H1 (cell line): ENCODE measurements at regions not wholly inside any gene's neighbourhood (a gene's known extent, or its start where the extent isn't known, plus 50 kb on each side); places are given as distances from the start of the nearest gene placed in this dataset.

Source experiments
- CTCF ChIA-PET: fragments of 300-600 bp; sonication (Branson Sonifier 250); formaldehyde crosslinking; loops from one replicate; lab custom pipeline; 2021; ENCODE audit not compliant: partially characterized antibody; lab: Charles Lee
- POLR2A ChIA-PET: fragments of 300-600 bp; sonication (Branson Sonifier 250); formaldehyde crosslinking; loops from one replicate; lab custom pipeline; 2021; ENCODE audit warnings: inconsistent platforms; ENCODE audit not compliant: partially characterized antibody; lab: Charles Lee
- DNase-seq, 2 experiments: peaks; one replicate each; pipeline versions ENCODE4 v3.0.0 to v3.0.0-alpha.2; 2010 to 2022; ENCODE audit warnings: low spot score in 2 of 2, low read depth in 1 of 2, mixed read lengths in 1 of 2
- FAIRE-seq: peaks from 2 replicates; lab custom pipeline; 2011; peaks lifted over from hg19 to GRCh38; lab: Jason Lieb, UNC
- H2AFZ ChIP-seq: 2 replicates; pipeline ENCODE4 v1.8.1; 2012; ENCODE audit warnings: low read length, inconsistent platforms
- H2AK5ac ChIP-seq: 2 replicates; pipeline ENCODE4 v1.6.1; 2013; ENCODE audit warnings: low read depth, low read length
- H2BK120ac ChIP-seq: replicated peaks from 2 replicates; pipeline ENCODE3; 2013; ENCODE audit warnings: low read depth, low read length, inconsistent platforms
- H2BK12ac ChIP-seq: 2 replicates; pipeline ENCODE4 v1.6.1; 2013; ENCODE audit warnings: low read depth, low read length
- H2BK15ac ChIP-seq: 2 replicates; pipeline ENCODE4 v1.6.1; 2013; ENCODE audit warnings: low read length
- H2BK20ac ChIP-seq: 2 replicates; pipeline ENCODE4 v1.6.1; 2013; ENCODE audit warnings: low read length
- H2BK5ac ChIP-seq: 2 replicates; pipeline ENCODE4 v1.6.1; 2013; ENCODE audit warnings: low read depth, low read length
- H3K14ac ChIP-seq: 2 replicates; pipeline ENCODE4 v1.6.1; 2013; ENCODE audit warnings: inconsistent platforms; ENCODE audit not compliant: insufficient read length
- H3K18ac ChIP-seq: 2 replicates; pipeline ENCODE4 v1.6.1; 2013; ENCODE audit warnings: low read length; ENCODE audit errors: extremely low read depth
- H3K23ac ChIP-seq: 2 replicates; pipeline ENCODE4 v1.6.1; 2013; ENCODE audit warnings: inconsistent platforms; ENCODE audit not compliant: insufficient read length
- H3K23me2 ChIP-seq: 2 replicates; pipeline ENCODE4 v1.6.1; 2013; ENCODE audit warnings: low read depth, low read length
- H3K27ac ChIP-seq: 2 replicates; pipeline ENCODE4 v1.6.1; 2011; ENCODE audit warnings: low read depth, low read length, inconsistent platforms
- H3K27me3 ChIP-seq, 4 experiments: replicated peaks in 1 of 4; 1 replicate in 1 of 4; 2 replicates in 3 of 4; pipeline versions ENCODE4 v1.6.1 to v1.8.1; 2011 to 2013; ENCODE audit warnings: low read length in 3 of 4, mild to moderate bottlenecking in 3 of 4, inconsistent platforms in 2 of 4, mixed read lengths in 2 of 4, moderate library complexity in 1 of 4; ENCODE audit not compliant: control insufficient read depth in 3 of 4, insufficient read depth in 3 of 4; ENCODE audit errors: extremely low read depth in 1 of 4
- H3K36me3 ChIP-seq, 4 experiments: 2 replicates each; pipeline versions ENCODE4 v1.6.1 to v1.8.1; 2011 to 2013; ENCODE audit warnings: mild to moderate bottlenecking in 4 of 4, low read length in 3 of 4, moderate library complexity in 2 of 4, control low read depth in 1 of 4, inconsistent platforms in 1 of 4; ENCODE audit not compliant: insufficient read depth in 4 of 4, control insufficient read depth in 2 of 4
- H3K4ac ChIP-seq: replicated peaks from 2 replicates; pipeline ENCODE3; 2013; ENCODE audit warnings: low read length, low read depth, mixed read lengths, inconsistent platforms; ENCODE audit not compliant: insufficient read length
- H3K4me1 ChIP-seq, 4 experiments: replicated peaks in 1 of 4; 1 replicate in 1 of 4; 2 replicates in 3 of 4; pipeline versions ENCODE4 v1.6.1 to v1.8.1; 2011 to 2013; ENCODE audit warnings: low read length in 3 of 4, inconsistent platforms in 2 of 4, mixed read lengths in 1 of 4; ENCODE audit not compliant: insufficient read depth in 4 of 4, control insufficient read depth in 3 of 4
- H3K4me2 ChIP-seq, 2 experiments: 2 replicates each; pipeline versions ENCODE4 v1.6.1 to v1.8.1; 2011 to 2013; ENCODE audit warnings: low read depth in 2 of 2, low read length in 2 of 2, control low read depth in 1 of 2, inconsistent platforms in 1 of 2, mild to moderate bottlenecking in 1 of 2; ENCODE audit not compliant: insufficient read depth in 1 of 2
- H3K4me3 ChIP-seq, 4 experiments: fragments of 200-600, 300-600 bp in 1 of 4; sonication (generic), shearing (Covaris generic), sonication (Bioruptor Twin) in 1 of 4; 2 replicates each; pipeline versions ENCODE4 v1.5.1 to v1.8.1; 2011 to 2016; ENCODE audit warnings: low read length in 4 of 4, low read depth in 3 of 4, control low read depth in 2 of 4, inconsistent platforms in 2 of 4, mild to moderate bottlenecking in 2 of 4, mixed read lengths in 1 of 4, moderate library complexity in 1 of 4; ENCODE audit not compliant: insufficient read depth in 2 of 4; ENCODE audit errors: extremely low read depth in 1 of 4
- H3K56ac ChIP-seq: replicated peaks from 2 replicates; pipeline ENCODE3; 2013; ENCODE audit warnings: low read depth, mild to moderate bottlenecking, mixed read lengths, low read length, inconsistent platforms; ENCODE audit not compliant: insufficient read length
- H3K79me1 ChIP-seq: 2 replicates; pipeline ENCODE4 v1.6.1; 2013; ENCODE audit warnings: low read depth, low read length, control low read depth
- H3K79me2 ChIP-seq, 2 experiments: 2 replicates each; pipeline versions ENCODE4 v1.6.1 to v1.8.1; 2012 to 2013; ENCODE audit warnings: low read length in 2 of 2, mild to moderate bottlenecking in 2 of 2, inconsistent platforms in 1 of 2; ENCODE audit not compliant: insufficient read depth in 2 of 2, control insufficient read depth in 1 of 2
- H3K9ac ChIP-seq, 4 experiments: replicated peaks in 1 of 4; 1 replicate in 1 of 4; 2 replicates in 3 of 4; pipeline versions ENCODE4 v1.6.1 to v1.8.1; 2011 to 2013; ENCODE audit warnings: low read depth in 3 of 4, low read length in 3 of 4, control low read depth in 2 of 4, mild to moderate bottlenecking in 2 of 4, moderate library complexity in 2 of 4, inconsistent platforms in 1 of 4; ENCODE audit errors: extremely low read depth in 1 of 4
- H3K9me3 ChIP-seq, 2 experiments: 2 replicates each; pipeline versions ENCODE4 v1.6.1 to v1.8.1; 2012 to 2013; ENCODE audit warnings: mild to moderate bottlenecking in 2 of 2, moderate library complexity in 2 of 2, control low read depth in 1 of 2, inconsistent platforms in 1 of 2, low read depth in 1 of 2, low read length in 1 of 2, mixed read lengths in 1 of 2; ENCODE audit not compliant: insufficient read depth in 2 of 2
- H4K20me1 ChIP-seq, 2 experiments: replicated peaks in 1 of 2; 2 replicates each; pipeline versions ENCODE3 to v1.8.1; 2011 to 2013; ENCODE audit warnings: inconsistent platforms in 2 of 2, low read length in 2 of 2, mild to moderate bottlenecking in 1 of 2; ENCODE audit not compliant: insufficient read depth in 2 of 2, control insufficient read depth in 1 of 2
- H4K5ac ChIP-seq: 2 replicates; pipeline ENCODE4 v1.6.1; 2013; ENCODE audit warnings: low read length, low read depth, mixed read lengths, inconsistent platforms; ENCODE audit not compliant: insufficient read length
- H4K8ac ChIP-seq: 2 replicates; pipeline ENCODE4 v1.8.0; 2013; ENCODE audit warnings: mild to moderate bottlenecking, moderate library complexity, low read length, inconsistent platforms; ENCODE audit not compliant: insufficient read depth; ENCODE audit errors: extremely low read depth
- H4K91ac ChIP-seq: replicated peaks from 2 replicates; pipeline ENCODE3; 2013; ENCODE audit warnings: low read length, mixed read lengths, inconsistent platforms; ENCODE audit not compliant: insufficient read length
- CREB1 ChIP-seq: IDR thresholded peaks from 2 replicates; pipeline ENCODE4 v1.6.1; 2012; ENCODE audit warnings: inconsistent platforms
- FOSL1 ChIP-seq: IDR thresholded peaks from 2 replicates; pipeline ENCODE4 v1.6.1; 2011; ENCODE audit warnings: mild to moderate bottlenecking, low read depth, low read length, moderate library complexity; ENCODE audit not compliant: insufficient read depth
- GTF2F1 ChIP-seq: IDR thresholded peaks from 2 replicates; pipeline ENCODE4 v1.6.1; 2012; ENCODE audit warnings: low read depth, low read length, improper control_type of control experiment, borderline replicate concordance
- KDM1A ChIP-seq: fragments of 200-600, 300-600 bp; sonication (generic); IDR thresholded peaks from 2 replicates; pipeline ENCODE4 v1.7.1; 2016; ENCODE audit warnings: mild to moderate bottlenecking, low read length, borderline replicate concordance
- KDM5A ChIP-seq: fragments of 200-600 bp; IDR thresholded peaks from 2 replicates; pipeline ENCODE4 v1.7.1; 2012; ENCODE audit warnings: mild to moderate bottlenecking, low read length, inconsistent platforms, mixed read lengths
- NANOG ChIP-seq: IDR thresholded peaks from 2 replicates; pipeline ENCODE4 v1.6.1; 2011; ENCODE audit warnings: low read length, low read depth, mild to moderate bottlenecking, inconsistent platforms; ENCODE audit not compliant: insufficient read depth, poor library complexity, severe bottlenecking
- PHF8 ChIP-seq: fragments of 200-600 bp; sonication (generic); conservative IDR thresholded peaks from 2 replicates; pipeline ENCODE4 v1.7.1; 2012; ENCODE audit warnings: low read depth, mild to moderate bottlenecking, inconsistent platforms, low read length, moderate library complexity
- RBBP5 ChIP-seq: IDR thresholded peaks from 2 replicates; pipeline ENCODE4 v1.7.1; 2012; ENCODE audit warnings: low read depth, mild to moderate bottlenecking, inconsistent platforms, low read length, moderate library complexity, borderline replicate concordance
- SIX5 ChIP-seq: IDR thresholded peaks from 2 replicates; pipeline ENCODE4 v1.6.1; 2011; ENCODE audit warnings: mild to moderate bottlenecking, low read depth, low read length
- WGBS, 2 experiments: shearing (Covaris generic) in 1 of 2; methylation state at CpG; one replicate each; pipeline versions ENCODE4 v1.1.6 to v1.1.7; 2013 to 2015; ENCODE audit warnings: low lambda C conversion rate in 2 of 2, mixed read lengths in 2 of 2, inconsistent platforms in 1 of 2, low coverage in 1 of 2, missing lambda C conversion rate in 1 of 2; ENCODE audit not compliant: insufficient replicate concordance in 2 of 2, insufficient coverage in 1 of 2, insufficient read length in 1 of 2; ENCODE audit errors: extremely low coverage in 1 of 2, missing lambda C conversion rate in 1 of 2; 5-methylcytosine and 5-hydroxymethylcytosine counted together

GRCh38 chr7:37577901-37578300 lies 105.7 kb upstream of the GPR141 start:
- Histone ChIP-seq H2AFZ (no peak overlapping the region), H2BK15ac (no peak overlapping the region), H3K56ac (no peak overlapping the region), H2BK5ac (no peak overlapping the region), H4K20me1 (no peaks in the 10 kb centered on the region), H3K9ac (no peak overlapping the region), H3K4ac (no peak overlapping the region), H3K79me2 (no peaks in the 10 kb centered on the region), H2AK5ac (no peak overlapping the region), H4K8ac (no peak overlapping the region), H4K5ac (no peak overlapping the region), H3K4me1 (peaks cover 0 to 6% (median 3%) of the 10 kb centered on the region in 4 experiments; a peak in 4 of 7 replicates), H3K27ac (no peak overlapping the region), H4K91ac (no peak overlapping the region), H3K18ac (no peak overlapping the region), H3K36me3 (no peaks in the 10 kb centered on the region), H3K4me3 (no peak overlapping the region), H3K79me1 (no peaks in the 10 kb centered on the region), H2BK20ac (no peak overlapping the region), H3K23ac (no peak overlapping the region), H3K14ac (no peak overlapping the region), H3K4me2 (no peak overlapping the region), H3K23me2 (no peaks in the 10 kb centered on the region), H3K27me3 (no peaks in the 10 kb centered on the region), H2BK120ac (no peak overlapping the region), H3K9me3 (no peaks in the 10 kb centered on the region), H2BK12ac (no peak overlapping the region)
- ChIA-PET POLR2A (no interaction called here), CTCF (interaction anchor here (1.1 to 1.2 kb wide), 2 partner anchors 77 to 155 kb away, joined by 3 to 4 read pairs; no protein-coding TSS in a partner anchor)
- WGBS, 2 experiments, result 59% methylated on average over 4 of the region's 4 CpGs; no CpG with 5 or more reads in 1 of the 2 experiments
- TF ChIP-seq SIX5 (no peak), FOSL1 (no peak), KDM1A (no peak), KDM5A (no peak), PHF8 (no peak), CREB1 (no peak), GTF2F1 (no peak), RBBP5 (no peak), NANOG (no peak)
- FAIRE-seq, result peak; percentile 76
- no peak for DNase-seq
